HG02884 (cell line): ENCODE measurements at regions not wholly inside any gene's neighbourhood (a gene's known extent, or its start where the extent isn't known, plus 50 kb on each side); places are given as distances from the start of the nearest gene placed in this dataset.
A peak's percentile ranks its signal among the peaks of the same experiment; 100 is the strongest.
"Not testable (repeated sequence)": the region's sequence is repeated elsewhere in the genome, so short reads cannot be mapped to it uniquely, and the experiment has no call there.

Experiments
- ATAC-seq: cut with Tn5 transposase; IDR thresholded peaks from one replicate; pipeline ENCODE4 v1.9.1; 2021; ENCODE audit warnings: mild to moderate bottlenecking, moderate library complexity; ENCODE audit not compliant: unreplicated experiment

- ATAC-seq = not testable (repeated sequence)
Measured at GRCh38 chr1:146381196-146381595, 152.4 kb upstream of the NOTCH2NLA start.

- peak; percentile 91 for ATAC-seq
Measured at GRCh38 chr1:146376708-146377496, 148.1 kb upstream of the NOTCH2NLA start.

- ATAC-seq = not testable (repeated sequence)
Measured at GRCh38 chr1:146376309-146376707, 147.5 kb upstream of the NOTCH2NLA start.

- ATAC-seq = not testable (repeated sequence)
Measured at GRCh38 chr1:146375108-146375507, 146.3 kb upstream of the NOTCH2NLA start.

GRCh38 chr1:146369940-146370339 is 141.1 kb upstream of the NOTCH2NLA start:
- ATAC-seq = not testable (repeated sequence)

GRCh38 chr1:146355373-146355772 is 126.6 kb upstream of the NOTCH2NLA start:
- not testable (repeated sequence) for ATAC-seq

GRCh38 chr1:146326863-146327262 is 98.0 kb upstream of the NOTCH2NLA start:
- ATAC-seq = not testable (repeated sequence)

GRCh38 chr1:146324463-146324862 is 95.6 kb upstream of the NOTCH2NLA start:
- ATAC-seq = not testable (repeated sequence)

GRCh38 chr1:146323302-146323701 is 94.5 kb upstream of the NOTCH2NLA start:
- ATAC-seq = not testable (repeated sequence)

GRCh38 chr1:146322893-146323292 is 94.1 kb upstream of the NOTCH2NLA start:
- ATAC-seq = not testable (repeated sequence)

- not testable (repeated sequence) for ATAC-seq
Measured at GRCh38 chr1:146318715-146319114, 89.9 kb upstream of the NOTCH2NLA start.

- ATAC-seq = not testable (repeated sequence)
Measured at GRCh38 chr1:146317785-146318184, 89.0 kb upstream of the NOTCH2NLA start.

- not testable (repeated sequence) for ATAC-seq
Measured at GRCh38 chr1:146314449-146315246, 85.8 kb upstream of the NOTCH2NLA start.

GRCh38 chr1:146310579-146310978 is 81.8 kb upstream of the NOTCH2NLA start:
- ATAC-seq = not testable (repeated sequence)

- ATAC-seq = not testable (repeated sequence)
Measured at GRCh38 chr1:146309427-146309826, 80.6 kb upstream of the NOTCH2NLA start.

GRCh38 chr1:146308892-146309291 is 80.1 kb upstream of the NOTCH2NLA start:
- not testable (repeated sequence) for ATAC-seq

- ATAC-seq = not testable (repeated sequence)
Measured at GRCh38 chr1:146308152-146308551, 79.3 kb upstream of the NOTCH2NLA start.

GRCh38 chr1:146307632-146308031 is 78.8 kb upstream of the NOTCH2NLA start:
- peak; percentile 96 for ATAC-seq

- ATAC-seq = not testable (repeated sequence)
Measured at GRCh38 chr1:146306651-146307050, 77.8 kb upstream of the NOTCH2NLA start.

GRCh38 chr1:146305442-146305841 is 76.6 kb upstream of the NOTCH2NLA start:
- ATAC-seq = not testable (repeated sequence)

GRCh38 chr1:146298575-146298897 is 69.7 kb upstream of the NOTCH2NLA start:
- ATAC-seq = peak; percentile 92
